GM21786 (cell line): ENCODE measurements at regions not wholly inside any gene's neighbourhood (a gene's known extent, or its start where the extent isn't known, plus 50 kb on each side); places are given as distances from the start of the nearest gene placed in this dataset.
"Not testable (repeated sequence)": the region's sequence is repeated elsewhere in the genome, so short reads cannot be mapped to it uniquely, and the experiment has no call there.

Experiments used
- ATAC-seq: cut with Tn5 transposase; IDR thresholded peaks from one replicate; pipeline ENCODE4 v1.9.1; 2021; ENCODE audit not compliant: unreplicated experiment

GRCh38 chr15:20272422-20273184 lies 269.0 kb downstream of the GOLGA6L6 start:
- no peak for ATAC-seq

GRCh38 chr15:20271647-20272046 lies 270.0 kb downstream of the GOLGA6L6 start:
- no peak for ATAC-seq

GRCh38 chr15:20269956-20270355 lies 271.6 kb downstream of the GOLGA6L6 start:
- not testable (repeated sequence) for ATAC-seq

- not testable (repeated sequence) for ATAC-seq
Observed at GRCh38 chr15:20267996-20268395, 273.6 kb downstream of the GOLGA6L6 start.

- ATAC-seq, result not testable (repeated sequence)
Observed at GRCh38 chr15:20267051-20267730, 274.4 kb downstream of the GOLGA6L6 start.

DNA sequence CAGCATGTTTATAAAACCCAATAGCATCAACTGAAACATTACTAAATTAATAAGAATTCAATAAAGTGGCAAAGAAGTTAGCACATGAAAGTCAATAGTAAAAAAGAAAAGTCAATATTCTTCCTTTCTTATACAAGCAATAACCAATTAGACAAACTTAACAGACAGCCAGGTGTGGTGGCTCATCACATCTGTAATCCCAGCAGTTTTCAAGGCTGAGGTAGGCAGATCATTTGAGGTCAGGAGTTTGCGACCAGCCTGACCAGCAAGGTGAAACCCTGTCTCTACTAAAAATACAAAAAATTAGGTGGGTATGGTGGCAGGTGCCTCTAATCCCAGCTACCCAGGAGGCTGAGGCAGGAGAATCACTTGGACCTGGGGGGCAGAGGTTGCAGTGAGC lies 275.9 kb downstream of the GOLGA6L6 start:
- ATAC-seq, result not testable (repeated sequence)

DNA sequence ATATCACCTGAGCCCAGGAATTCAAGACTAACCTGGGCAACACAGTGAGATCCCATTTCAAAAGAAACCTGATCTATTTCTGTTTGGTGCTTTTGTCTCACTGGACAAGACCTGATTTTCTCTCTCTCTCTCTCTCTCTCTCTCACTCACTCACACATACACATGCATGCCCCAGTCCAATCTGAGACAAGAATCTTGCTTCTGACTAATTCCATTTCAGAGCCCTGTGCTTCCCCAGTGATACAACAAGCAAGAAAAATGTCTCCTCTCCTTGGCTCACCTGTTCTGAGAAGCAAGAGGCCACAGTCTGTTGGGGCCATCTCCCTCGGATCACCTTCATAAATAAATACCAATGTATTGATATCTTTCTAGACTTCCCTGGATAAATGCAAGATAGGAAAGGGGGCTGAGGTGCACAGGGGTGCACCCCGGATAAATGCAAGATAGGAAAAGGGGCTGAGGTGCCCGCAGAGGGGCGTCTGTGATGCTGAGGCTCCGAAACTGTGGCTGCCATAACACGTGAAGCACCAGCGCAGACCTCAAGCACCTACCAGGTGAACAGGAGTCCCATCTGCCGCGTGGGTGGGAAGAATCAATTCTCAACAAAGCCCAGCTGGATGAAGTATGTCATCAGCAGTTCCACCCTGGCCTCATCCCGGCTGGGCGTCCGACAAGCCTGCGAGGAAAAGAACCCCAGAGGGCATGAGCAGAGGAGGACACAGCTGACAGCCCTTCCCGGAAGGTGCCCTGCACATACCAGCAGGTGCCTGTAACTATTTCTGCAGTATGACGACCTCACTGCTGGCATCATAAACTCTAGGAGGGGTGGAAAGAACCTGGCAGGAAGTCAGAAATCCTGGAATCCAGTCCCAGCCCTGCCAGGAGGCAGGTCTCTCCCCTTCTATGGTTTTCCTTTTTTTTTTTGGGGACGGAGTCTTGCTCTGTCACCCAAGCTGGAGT lies 280.0 kb downstream of the GOLGA6L6 start:
- not testable (repeated sequence) for ATAC-seq

DNA sequence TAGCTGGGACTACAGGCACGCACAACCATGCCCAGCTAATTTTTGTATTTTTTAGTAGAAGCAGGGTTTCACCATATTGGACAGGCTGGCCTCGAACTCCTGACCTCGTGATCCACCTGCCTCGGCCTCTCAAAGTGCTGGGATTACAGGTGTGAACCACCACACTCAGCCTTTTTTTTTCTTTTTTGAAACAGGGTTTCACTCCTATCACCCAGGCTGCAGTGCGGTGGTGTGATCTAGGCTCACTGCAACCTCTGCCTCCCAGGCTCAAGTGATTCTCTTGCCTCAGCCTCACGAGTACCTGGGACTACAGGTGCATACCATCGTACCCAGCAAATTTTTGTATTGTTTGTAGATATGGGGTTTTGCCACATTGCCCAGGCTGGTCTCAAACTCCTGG lies 280.9 kb downstream of the GOLGA6L6 start:
- not testable (repeated sequence) for ATAC-seq

DNA sequence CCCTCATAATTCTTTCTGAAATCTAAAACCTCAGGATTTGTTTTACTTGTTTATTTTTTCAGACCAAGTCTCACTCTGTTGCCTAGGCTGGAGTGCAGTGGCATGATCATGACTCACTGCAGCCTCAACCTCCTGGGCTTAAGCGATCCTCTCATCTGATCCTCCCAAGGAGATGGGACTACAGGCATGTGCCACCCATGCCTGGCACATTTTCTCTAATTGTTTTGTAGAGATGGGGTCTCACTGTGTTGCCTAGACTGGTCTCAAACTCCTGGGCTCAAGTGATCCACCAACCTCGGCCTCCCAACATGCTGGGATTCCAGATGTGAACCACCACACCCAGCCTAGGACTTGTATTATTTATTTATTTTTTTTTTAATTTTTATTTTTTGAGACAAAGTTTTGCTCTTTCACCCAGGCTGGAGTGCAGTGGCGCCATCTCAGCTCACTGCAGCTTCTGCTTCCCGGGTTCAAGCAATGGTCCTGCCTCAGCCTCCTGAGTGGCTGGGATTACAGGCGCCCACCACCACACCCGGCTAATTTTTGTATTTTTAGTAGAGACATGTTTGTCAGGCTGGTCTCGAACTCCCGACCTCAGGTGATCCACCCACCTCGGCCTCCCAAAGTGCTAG lies 281.9 kb downstream of the GOLGA6L6 start:
- not testable (repeated sequence) for ATAC-seq

GRCh38 chr15:20256394-20256793 lies 285.2 kb downstream of the GOLGA6L6 start:
- not testable (repeated sequence) for ATAC-seq

GRCh38 chr15:20255641-20256040 lies 286.0 kb downstream of the GOLGA6L6 start:
- ATAC-seq, result not testable (repeated sequence)

GRCh38 chr15:20253047-20253615 lies 288.5 kb downstream of the GOLGA6L6 start:
- not testable (repeated sequence) for ATAC-seq

- not testable (repeated sequence) for ATAC-seq
Observed at GRCh38 chr15:20252040-20252439, 289.6 kb downstream of the GOLGA6L6 start.

GRCh38 chr15:20251214-20252005 lies 290.2 kb downstream of the GOLGA6L6 start:
- ATAC-seq, result not testable (repeated sequence)

DNA sequence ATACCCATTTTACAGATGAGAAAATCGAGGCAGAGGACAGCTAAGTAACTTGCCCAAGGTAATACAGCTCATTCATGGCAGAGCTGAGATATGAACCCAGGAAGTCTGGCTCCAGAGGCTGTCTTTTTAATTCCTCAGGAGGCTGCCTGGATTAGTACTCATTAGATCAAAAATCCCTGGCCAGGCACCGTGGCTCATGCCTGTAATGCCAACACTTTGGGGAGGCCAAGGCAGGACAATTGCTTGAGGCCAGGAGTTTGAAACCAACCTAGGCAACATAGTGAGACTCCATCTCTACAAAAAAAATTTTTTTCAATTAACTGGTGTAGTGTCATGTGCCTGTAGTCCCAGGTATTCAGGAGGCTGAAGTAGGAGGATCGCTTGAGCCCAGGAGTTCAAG lies 291.4 kb downstream of the GOLGA6L6 start:
- ATAC-seq, result not testable (repeated sequence)

DNA sequence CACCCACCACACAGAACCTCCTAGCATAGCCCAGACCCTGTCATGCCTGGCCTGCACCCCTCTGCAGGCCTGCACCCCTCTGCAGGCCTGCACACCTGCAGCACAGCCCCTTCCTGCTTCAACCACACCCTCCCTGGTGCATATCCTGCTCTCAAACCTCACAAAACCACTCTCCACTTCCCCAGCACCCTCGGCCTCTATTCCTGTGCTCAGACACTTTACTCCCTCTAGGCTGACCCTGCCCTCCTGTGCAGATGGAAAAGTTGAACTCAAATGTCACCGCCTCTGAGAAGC lies 292.0 kb downstream of the GOLGA6L6 start:
- ATAC-seq, result not testable (repeated sequence)

DNA sequence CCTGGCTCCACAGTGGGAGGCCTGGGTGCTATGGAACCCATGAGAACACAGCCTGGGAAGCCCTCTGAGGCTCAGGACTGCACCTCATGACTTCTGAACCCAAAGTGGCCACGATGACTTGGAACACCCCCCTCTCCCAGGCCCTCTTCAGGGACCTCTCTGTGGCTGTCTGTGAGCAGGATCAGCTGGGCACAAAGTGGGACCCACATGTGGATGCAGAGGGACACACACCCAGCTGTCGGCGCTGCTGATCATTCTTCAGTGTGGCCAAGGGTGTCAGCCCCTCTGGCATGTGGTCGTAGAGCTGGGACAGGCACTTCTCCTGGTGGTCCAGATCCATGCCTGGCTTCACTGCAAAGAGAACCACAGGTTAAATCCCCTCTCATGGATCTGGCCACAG lies 293.2 kb downstream of the GOLGA6L6 start:
- ATAC-seq, result not testable (repeated sequence)

- ATAC-seq, result not testable (repeated sequence)
Observed at GRCh38 chr15:20247137-20247536, 294.5 kb downstream of the GOLGA6L6 start.

DNA sequence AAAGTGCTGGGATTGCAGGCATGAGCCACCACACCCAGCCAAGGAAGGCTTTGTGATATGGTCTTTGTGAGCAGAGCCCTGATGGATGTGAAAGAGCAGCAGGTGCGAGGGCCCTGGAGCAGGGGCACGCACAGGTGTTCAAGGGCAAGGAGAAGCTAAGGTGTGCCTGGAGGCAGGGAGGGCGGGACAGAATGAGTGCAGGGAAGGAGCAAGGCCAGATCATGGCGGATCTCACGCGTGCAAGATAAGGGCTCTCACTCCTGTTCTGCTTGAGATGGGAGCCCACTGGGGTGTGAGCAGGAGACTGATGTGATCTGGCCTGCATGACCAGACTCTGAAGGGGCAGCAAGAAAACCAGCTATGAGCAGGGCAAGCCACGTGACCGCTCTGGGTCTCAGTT lies 295.0 kb downstream of the GOLGA6L6 start:
- not testable (repeated sequence) for ATAC-seq

- ATAC-seq, result not testable (repeated sequence)
Observed at GRCh38 chr15:20245856-20246255, 295.7 kb downstream of the GOLGA6L6 start.
